ENCODE measurements at regions not wholly inside any gene's neighbourhood (a gene's known extent, or its start where the extent isn't known, plus 50 kb on each side); places are given as distances from the start of the nearest gene placed in this dataset.
"Not testable (repeated sequence)": the region's sequence is repeated elsewhere in the genome, so short reads cannot be mapped to it uniquely, and the experiment has no call there.

- Mint-ChIP-seq H3K4me3 (no peak overlapping the region), H3K9me3 (peaks cover 4% of the 10 kb centered on the region), H3K4me1 (ENCODE audit: low read depth) (no peaks in the 10 kb centered on the region), H3K27ac (no peak overlapping the region), H3K27me3 (ENCODE audit: insufficient read depth) (no peaks in the 10 kb centered on the region), H3K36me3 (ENCODE audit: low read depth) (no peaks in the 10 kb centered on the region)
- no peak for DNase-seq (ENCODE audit: low spot score)
- intact Hi-C loops (cut with micrococcal nuclease): no loop called here
These were observed 851.4 kb upstream of the CITED2 start for GRCh38 chr6:140225701-140226436.

- Mint-ChIP-seq H3K27ac (no peak overlapping the region), H3K27me3 (ENCODE audit: insufficient read depth) (no peaks in the 10 kb centered on the region), H3K9me3 (peaks cover 15% of the 10 kb centered on the region), H3K36me3 (ENCODE audit: low read depth) (no peaks in the 10 kb centered on the region), H3K4me1 (ENCODE audit: low read depth) (no peaks in the 10 kb centered on the region), H3K4me3 (no peak overlapping the region)
- intact Hi-C loops (cut with micrococcal nuclease): no loop called here
- DNase-seq (ENCODE audit: low spot score): no peak
These were observed 842.8 kb upstream of the CITED2 start for GRCh38 chr6:140217283-140217682.

GRCh38 chr6:140209775-140210174 is 835.3 kb upstream of the CITED2 start:
- H3K4me3 Mint-ChIP-seq: no peak overlapping the region
- H3K27ac Mint-ChIP-seq: no peak overlapping the region
- no peaks in the 10 kb centered on the region for H3K27me3 Mint-ChIP-seq (ENCODE audit: insufficient read depth)
- intact Hi-C loops (cut with micrococcal nuclease): no loop called here
- no peak for DNase-seq (ENCODE audit: low spot score)
- H3K36me3 Mint-ChIP-seq (ENCODE audit: low read depth): no peaks in the 10 kb centered on the region
- H3K9me3 Mint-ChIP-seq: no peaks in the 10 kb centered on the region
- H3K4me1 Mint-ChIP-seq (ENCODE audit: low read depth): no peaks in the 10 kb centered on the region

- Mint-ChIP-seq H3K27me3 (ENCODE audit: insufficient read depth) (no peaks in the 10 kb centered on the region), H3K36me3 (ENCODE audit: low read depth) (no peaks in the 10 kb centered on the region), H3K9me3 (no peaks in the 10 kb centered on the region), H3K4me1 (ENCODE audit: low read depth) (no peaks in the 10 kb centered on the region), H3K4me3 (no peak overlapping the region), H3K27ac (no peak overlapping the region)
- no peak for DNase-seq (ENCODE audit: low spot score)
- intact Hi-C loops (cut with micrococcal nuclease): no loop called here
These were observed 833.8 kb upstream of the CITED2 start for GRCh38 chr6:140208286-140208685.

- Mint-ChIP-seq H3K36me3 (ENCODE audit: low read depth) (no peaks in the 10 kb centered on the region), H3K4me3 (no peak overlapping the region), H3K4me1 (ENCODE audit: low read depth) (no peaks in the 10 kb centered on the region), H3K27ac (no peak overlapping the region), H3K27me3 (ENCODE audit: insufficient read depth) (no peaks in the 10 kb centered on the region), H3K9me3 (no peaks in the 10 kb centered on the region)
- no peak for DNase-seq (ENCODE audit: low spot score)
- intact Hi-C loops (cut with micrococcal nuclease): no loop called here
These were observed 831.5 kb upstream of the CITED2 start for GRCh38 chr6:140205795-140206593.

GRCh38 chr6:140204154-140204553 is 829.7 kb upstream of the CITED2 start:
- no peak overlapping the region for H3K4me3 Mint-ChIP-seq
- no peak for DNase-seq (ENCODE audit: low spot score)
- H3K9me3 Mint-ChIP-seq: no peaks in the 10 kb centered on the region
- intact Hi-C loops (cut with micrococcal nuclease): no loop called here
- no peaks in the 10 kb centered on the region for H3K36me3 Mint-ChIP-seq (ENCODE audit: low read depth)
- H3K27me3 Mint-ChIP-seq (ENCODE audit: insufficient read depth): no peaks in the 10 kb centered on the region
- H3K27ac Mint-ChIP-seq: no peak overlapping the region
- H3K4me1 Mint-ChIP-seq (ENCODE audit: low read depth): no peaks in the 10 kb centered on the region

- no peaks in the 10 kb centered on the region for H3K27me3 Mint-ChIP-seq (ENCODE audit: insufficient read depth)
- no peak for DNase-seq (ENCODE audit: low spot score)
- no peaks in the 10 kb centered on the region for H3K4me1 Mint-ChIP-seq (ENCODE audit: low read depth)
- no peaks in the 10 kb centered on the region for H3K9me3 Mint-ChIP-seq
- no peak overlapping the region for H3K27ac Mint-ChIP-seq
- intact Hi-C loops (cut with micrococcal nuclease): no loop called here
- no peak overlapping the region for H3K4me3 Mint-ChIP-seq
- no peaks in the 10 kb centered on the region for H3K36me3 Mint-ChIP-seq (ENCODE audit: low read depth)
These were observed 829.3 kb upstream of the CITED2 start for GRCh38 chr6:140203661-140204147.

- no peaks in the 10 kb centered on the region for H3K27me3 Mint-ChIP-seq (ENCODE audit: insufficient read depth)
- H3K36me3 Mint-ChIP-seq (ENCODE audit: low read depth): no peaks in the 10 kb centered on the region
- no peaks in the 10 kb centered on the region for H3K4me1 Mint-ChIP-seq (ENCODE audit: low read depth)
- no peaks in the 10 kb centered on the region for H3K9me3 Mint-ChIP-seq
- intact Hi-C loops (cut with micrococcal nuclease): no loop called here
- no peak for DNase-seq (ENCODE audit: low spot score)
- no peak overlapping the region for H3K4me3 Mint-ChIP-seq
- H3K27ac Mint-ChIP-seq: no peak overlapping the region
These were observed 828.6 kb upstream of the CITED2 start for GRCh38 chr6:140202964-140203515.

GRCh38 chr6:140201787-140202458 is 827.5 kb upstream of the CITED2 start:
- H3K4me1 Mint-ChIP-seq (ENCODE audit: low read depth): no peaks in the 10 kb centered on the region
- H3K4me3 Mint-ChIP-seq: no peak overlapping the region
- no peaks in the 10 kb centered on the region for H3K9me3 Mint-ChIP-seq
- H3K27me3 Mint-ChIP-seq (ENCODE audit: insufficient read depth): no peaks in the 10 kb centered on the region
- no peak for DNase-seq (ENCODE audit: low spot score)
- intact Hi-C loops (cut with micrococcal nuclease): no loop called here
- H3K27ac Mint-ChIP-seq: no peak overlapping the region
- no peaks in the 10 kb centered on the region for H3K36me3 Mint-ChIP-seq (ENCODE audit: low read depth)

- Mint-ChIP-seq H3K4me3 (no peak overlapping the region), H3K9me3 (peaks cover 9% of the 10 kb centered on the region), H3K36me3 (ENCODE audit: low read depth) (no peaks in the 10 kb centered on the region), H3K27ac (no peak overlapping the region), H3K27me3 (ENCODE audit: insufficient read depth) (peaks cover 2% of the 10 kb centered on the region), H3K4me1 (ENCODE audit: low read depth) (no peaks in the 10 kb centered on the region)
- DNase-seq (ENCODE audit: low spot score): no peak
- intact Hi-C loops (cut with micrococcal nuclease): no loop called here
These were observed 818.8 kb upstream of the CITED2 start for GRCh38 chr6:140193269-140193668.

- Mint-ChIP-seq H3K27me3 (ENCODE audit: insufficient read depth) (peaks cover 2% of the 10 kb centered on the region), H3K4me3 (no peak overlapping the region), H3K9me3 (peaks cover 9% of the 10 kb centered on the region), H3K4me1 (ENCODE audit: low read depth) (no peaks in the 10 kb centered on the region), H3K27ac (no peak overlapping the region), H3K36me3 (ENCODE audit: low read depth) (no peaks in the 10 kb centered on the region)
- intact Hi-C loops (cut with micrococcal nuclease): no loop called here
- no peak for DNase-seq (ENCODE audit: low spot score)
These were observed 817.6 kb upstream of the CITED2 start for GRCh38 chr6:140192018-140192417.

GRCh38 chr6:140189263-140189662 is 814.8 kb upstream of the CITED2 start:
- H3K27me3 Mint-ChIP-seq (ENCODE audit: insufficient read depth); intact Hi-C loops (cut with micrococcal nuclease); H3K4me1 Mint-ChIP-seq (ENCODE audit: low read depth); DNase-seq (ENCODE audit: low spot score); H3K27ac Mint-ChIP-seq; H3K36me3 Mint-ChIP-seq (ENCODE audit: low read depth); H3K9me3 Mint-ChIP-seq; H3K4me3 Mint-ChIP-seq: not testable (repeated sequence)

GRCh38 chr6:140185991-140186390 is 811.5 kb upstream of the CITED2 start:
- H3K27me3 Mint-ChIP-seq (ENCODE audit: insufficient read depth): no peaks in the 10 kb centered on the region

More at GRCh38 chr6:140185991-140186390, 811.5 kb upstream of the CITED2 start:
- H3K4me1 Mint-ChIP-seq (ENCODE audit: low read depth): no peaks in the 10 kb centered on the region
- intact Hi-C loops (cut with micrococcal nuclease): no loop called here
- H3K36me3 Mint-ChIP-seq (ENCODE audit: low read depth): no peaks in the 10 kb centered on the region
- no peak overlapping the region for H3K27ac Mint-ChIP-seq
- H3K4me3 Mint-ChIP-seq: no peak overlapping the region
- no peaks in the 10 kb centered on the region for H3K9me3 Mint-ChIP-seq
- no peak for DNase-seq (ENCODE audit: low spot score)

Data from activated T-helper 1 cell treated with anti-CD3 and anti-CD28 coated beads, Interleukin-12 subunit alpha, Interleukin-12 subunit beta, Interleukin-2, Interleukin-4 antibody, amounts not matched to agents 30 ng/mL and 10 ng/mL and 1 ng/mL, durations not matched to agents 14 hours and 24 hours and 36 hours (primary cell).